Occipital lobe (tissue), 1 donor: ENCODE measurements at regions not wholly inside any gene's neighbourhood (a gene's known extent, or its start where the extent isn't known, plus 50 kb on each side); places are given as distances from the start of the nearest gene placed in this dataset.

Source experiments
- DNase-seq: peaks from one replicate; lab custom pipeline; 2025; lab: John Stamatoyannopoulos, UW

- DNase-seq: no peak
Observed at GRCh38 chr13:85383291-85383690, 415.9 kb downstream of the SLITRK6 start.

GRCh38 chr13:85381082-85381481 is 418.1 kb downstream of the SLITRK6 start:
- no peak for DNase-seq

- no peak for DNase-seq
Observed at GRCh38 chr13:85379991-85380390, 419.2 kb downstream of the SLITRK6 start.

- DNase-seq: no peak
Observed at GRCh38 chr13:85379433-85379832, 419.8 kb downstream of the SLITRK6 start.

- DNase-seq: no peak
Observed at GRCh38 chr13:85377783-85378182, 421.4 kb downstream of the SLITRK6 start.

GRCh38 chr13:85373322-85373721 is 425.9 kb downstream of the SLITRK6 start:
- DNase-seq: no peak

- no peak for DNase-seq
Observed at GRCh38 chr13:85371254-85371653, 428.0 kb downstream of the SLITRK6 start.

- no peak for DNase-seq
Observed at GRCh38 chr13:85368686-85369085, 430.5 kb downstream of the SLITRK6 start.

- no peak for DNase-seq
Observed at GRCh38 chr13:85367887-85368286, 431.3 kb downstream of the SLITRK6 start.

GRCh38 chr13:85366759-85367417 is 432.3 kb downstream of the SLITRK6 start:
- no peak for DNase-seq

GRCh38 chr13:85363504-85363903 is 435.7 kb downstream of the SLITRK6 start:
- DNase-seq: no peak

- no peak for DNase-seq
Observed at GRCh38 chr13:85362980-85363379, 436.2 kb downstream of the SLITRK6 start.

- no peak for DNase-seq
Observed at GRCh38 chr13:85347251-85347650, 452.0 kb downstream of the SLITRK6 start.

- no peak for DNase-seq
Observed at GRCh38 chr13:85334187-85334586, 465.0 kb downstream of the SLITRK6 start.

GRCh38 chr13:85333506-85334020 is 465.7 kb downstream of the SLITRK6 start:
- DNase-seq: no peak

- no peak for DNase-seq
Observed at GRCh38 chr13:85332615-85333014, 466.6 kb downstream of the SLITRK6 start.

GRCh38 chr13:85321734-85322133 is 477.5 kb downstream of the SLITRK6 start:
- DNase-seq: no peak

GRCh38 chr13:85317781-85318180 is 481.4 kb downstream of the SLITRK6 start:
- DNase-seq: no peak

GRCh38 chr13:85316506-85317025 is 482.7 kb downstream of the SLITRK6 start:
- no peak for DNase-seq

GRCh38 chr13:85314686-85315085 is 484.5 kb downstream of the SLITRK6 start:
- no peak for DNase-seq

- DNase-seq: no peak
Observed at GRCh38 chr13:85313761-85314503, 485.3 kb downstream of the SLITRK6 start.

GRCh38 chr13:85312071-85312470 is 487.1 kb downstream of the SLITRK6 start:
- DNase-seq: no peak

- DNase-seq: no peak
Observed at GRCh38 chr13:85303630-85304029, 495.6 kb downstream of the SLITRK6 start.
